SU-DHL-6 (cell line): ENCODE measurements at regions not wholly inside any gene's neighbourhood (a gene's known extent, or its start where the extent isn't known, plus 50 kb on each side); places are given as distances from the start of the nearest gene placed in this dataset.

Experiments
- EZH2phosphoT487 ChIP-seq: fragments of 200-600 bp; sonication (generic), shearing (Covaris generic); conservative IDR thresholded peaks from 2 replicates; pipeline ENCODE4 v1.6.1; 2018; ENCODE audit warnings: mild to moderate bottlenecking, antibody characterized with exemption, low read length, moderate library complexity, mixed read lengths
- TF ChIP-seq, protein P1 (sequence below): fragments of 200-600 bp; sonication (generic); IDR thresholded peaks from one replicate; pipeline ENCODE4 v1.5.1; 2017; ENCODE audit warnings: antibody characterized with exemption, mild to moderate bottlenecking, low read length, moderate library complexity; ENCODE audit not compliant: insufficient read depth, poor library complexity, severe bottlenecking

DNA sequence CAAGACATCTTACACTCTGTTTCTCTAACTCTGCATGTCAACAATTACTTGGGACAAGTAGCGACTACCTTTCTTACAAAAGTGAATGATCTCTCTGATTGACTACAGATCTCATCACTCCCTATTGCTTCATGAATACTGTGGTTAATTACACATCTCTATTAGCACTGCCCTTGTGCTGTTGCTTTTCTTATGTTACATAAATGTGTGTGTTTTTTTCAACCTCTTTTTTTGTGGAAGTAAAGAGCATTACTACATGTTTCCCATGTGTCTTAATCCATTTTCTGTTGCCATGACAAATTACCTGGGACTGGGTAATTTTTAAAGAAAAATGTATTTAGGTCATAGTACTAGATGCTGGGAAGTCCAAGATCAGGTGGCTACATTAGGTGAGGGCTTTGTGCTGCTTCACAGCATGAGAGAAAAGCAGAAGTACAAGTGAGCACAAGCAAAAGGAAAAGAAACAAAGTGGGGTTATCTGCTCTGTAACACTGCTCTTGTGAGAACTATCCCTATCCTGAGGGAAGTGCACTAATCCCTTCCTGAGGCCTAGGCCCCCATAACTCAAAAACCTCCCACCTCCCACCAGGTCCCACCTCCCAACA, 298.2 kb upstream of the SATB1 start:
- TF ChIP-seq, protein P1, sequence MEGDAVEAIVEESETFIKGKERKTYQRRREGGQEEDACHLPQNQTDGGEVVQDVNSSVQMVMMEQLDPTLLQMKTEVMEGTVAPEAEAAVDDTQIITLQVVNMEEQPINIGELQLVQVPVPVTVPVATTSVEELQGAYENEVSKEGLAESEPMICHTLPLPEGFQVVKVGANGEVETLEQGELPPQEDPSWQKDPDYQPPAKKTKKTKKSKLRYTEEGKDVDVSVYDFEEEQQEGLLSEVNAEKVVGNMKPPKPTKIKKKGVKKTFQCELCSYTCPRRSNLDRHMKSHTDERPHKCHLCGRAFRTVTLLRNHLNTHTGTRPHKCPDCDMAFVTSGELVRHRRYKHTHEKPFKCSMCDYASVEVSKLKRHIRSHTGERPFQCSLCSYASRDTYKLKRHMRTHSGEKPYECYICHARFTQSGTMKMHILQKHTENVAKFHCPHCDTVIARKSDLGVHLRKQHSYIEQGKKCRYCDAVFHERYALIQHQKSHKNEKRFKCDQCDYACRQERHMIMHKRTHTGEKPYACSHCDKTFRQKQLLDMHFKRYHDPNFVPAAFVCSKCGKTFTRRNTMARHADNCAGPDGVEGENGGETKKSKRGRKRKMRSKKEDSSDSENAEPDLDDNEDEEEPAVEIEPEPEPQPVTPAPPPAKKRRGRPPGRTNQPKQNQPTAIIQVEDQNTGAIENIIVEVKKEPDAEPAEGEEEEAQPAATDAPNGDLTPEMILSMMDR = no peak
- no peak for TF ChIP-seq EZH2phosphoT487
